ENCODE measurements at regions not wholly inside any gene's neighbourhood (a gene's known extent, or its start where the extent isn't known, plus 50 kb on each side); places are given as distances from the start of the nearest gene placed in this dataset.

DNA sequence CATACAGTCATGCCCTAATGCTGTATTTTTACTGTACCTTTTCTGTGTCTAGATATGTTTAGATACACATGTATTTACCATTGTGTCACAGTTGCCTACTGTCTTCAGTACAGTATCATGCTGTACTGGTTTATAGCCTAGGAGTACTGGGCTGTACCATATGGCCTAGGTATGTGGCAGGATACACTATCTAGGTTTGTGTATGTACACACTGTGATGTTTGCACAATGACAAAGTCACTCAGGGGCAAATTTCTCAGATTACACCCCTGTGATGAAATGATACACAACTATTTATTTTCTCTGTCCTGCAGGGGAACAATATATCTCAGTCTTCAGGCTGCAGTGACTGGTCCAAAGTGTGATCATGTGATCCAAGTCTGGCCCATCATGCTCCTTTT lies 1076.1 kb downstream of the VRK1 start:
- in situ Hi-C loops (cut with HindIII; ENCODE audit: low sequenced_read_pairs), result no loop called here

DNA sequence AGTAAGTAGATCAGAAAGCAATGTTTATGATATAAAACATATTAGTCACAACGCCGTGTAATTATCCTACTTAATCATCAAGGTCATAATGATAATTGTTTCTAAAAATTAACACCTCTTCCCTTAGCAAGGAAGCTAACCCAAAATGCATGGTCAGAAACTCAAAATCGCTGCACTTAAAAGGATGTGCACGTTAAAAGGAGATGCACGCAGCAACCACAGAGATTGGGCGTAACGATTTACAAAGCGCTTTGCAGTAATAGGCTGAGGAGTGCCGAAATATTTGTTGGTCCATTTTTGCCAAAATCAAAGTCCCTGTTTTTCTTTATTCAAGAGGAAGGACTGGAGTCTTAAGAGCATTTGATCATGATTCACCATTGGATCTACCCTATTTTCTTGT lies 1077.2 kb downstream of the VRK1 start:
- in situ Hi-C loops (cut with HindIII; ENCODE audit: low sequenced_read_pairs), result no loop called here

DNA sequence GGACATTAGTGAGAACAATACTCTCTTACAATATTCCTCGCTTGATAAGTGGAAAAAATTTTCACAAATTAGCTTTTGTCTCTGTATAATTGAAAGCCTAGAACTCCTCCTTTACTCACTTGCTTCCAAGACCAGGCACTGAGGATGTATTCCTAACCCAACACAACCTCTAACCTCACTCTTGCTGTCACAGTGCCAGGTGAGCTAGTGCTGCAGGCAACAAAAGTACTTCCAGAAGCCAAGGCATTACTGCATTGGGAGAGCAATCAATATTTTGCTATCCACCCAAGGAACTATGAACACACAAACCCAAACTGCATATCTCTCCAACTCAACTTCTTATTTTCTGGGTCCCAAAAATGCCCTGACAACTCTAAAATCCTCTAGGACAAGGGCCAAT lies 1081.0 kb downstream of the VRK1 start:
- in situ Hi-C loops (cut with HindIII; ENCODE audit: low sequenced_read_pairs), result no loop called here

DNA sequence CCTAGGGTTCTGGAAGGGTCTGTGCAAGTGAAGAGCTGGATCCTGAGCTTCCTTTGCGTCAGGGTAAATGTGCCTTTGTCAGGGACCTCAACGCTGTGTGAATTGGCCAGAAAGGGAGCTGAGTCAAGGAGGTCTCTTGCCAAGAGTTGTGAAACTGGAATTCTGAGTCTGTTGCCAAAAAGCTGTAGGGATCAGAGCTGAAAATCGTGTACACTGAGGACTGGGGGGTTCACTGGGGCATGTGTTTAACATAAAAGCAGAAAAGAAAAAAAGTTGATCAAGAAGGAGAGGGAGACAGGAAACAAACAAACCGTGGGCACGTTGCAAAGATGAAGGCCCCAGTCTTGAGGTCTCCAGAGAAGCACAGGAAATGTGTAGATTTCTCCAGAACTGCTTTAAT lies 1081.5 kb downstream of the VRK1 start:
- in situ Hi-C loops (cut with HindIII; ENCODE audit: low sequenced_read_pairs), result no loop called here

DNA sequence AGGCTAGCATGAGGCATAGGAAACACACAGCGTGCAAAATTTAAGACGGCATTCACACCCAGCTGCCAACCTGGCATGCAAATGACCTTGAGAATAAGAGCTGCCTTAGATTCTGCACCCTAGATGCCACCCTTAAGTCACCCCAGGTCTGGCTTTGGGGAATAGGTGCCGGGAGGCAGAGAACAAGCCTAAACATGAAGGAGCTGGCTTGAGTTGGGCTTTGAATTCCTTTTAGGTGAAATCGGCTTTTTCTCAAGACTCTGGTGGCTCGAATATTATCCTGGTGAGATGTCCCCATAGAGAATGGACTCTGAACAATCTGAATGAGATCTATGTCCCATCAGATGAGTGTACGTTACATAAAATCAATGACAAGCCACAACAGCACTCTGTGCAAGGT lies 1090.5 kb downstream of the VRK1 start:
- in situ Hi-C loops (cut with HindIII; ENCODE audit: low sequenced_read_pairs), result no loop called here

DNA sequence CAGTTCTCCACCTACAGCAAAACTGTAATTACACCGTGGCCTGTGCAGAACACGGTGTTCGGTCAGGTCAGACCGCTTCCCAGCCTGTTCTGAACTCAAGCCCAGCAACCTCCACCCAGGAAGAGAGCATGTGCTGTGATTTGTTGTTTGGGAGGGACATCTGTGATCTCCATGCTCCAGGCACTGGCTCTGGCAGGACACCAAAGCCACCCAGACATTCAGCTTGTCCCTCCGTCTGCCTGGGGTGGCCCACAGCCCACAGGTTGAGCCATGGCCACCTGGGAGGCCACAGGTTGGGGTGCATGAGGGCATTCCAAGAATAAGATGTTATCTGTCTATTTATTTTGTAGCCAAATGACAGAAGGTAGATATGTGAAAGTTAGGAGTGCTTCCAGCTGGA lies 1091.1 kb downstream of the VRK1 start:
- in situ Hi-C loops (cut with HindIII; ENCODE audit: low sequenced_read_pairs), result no loop called here

DNA sequence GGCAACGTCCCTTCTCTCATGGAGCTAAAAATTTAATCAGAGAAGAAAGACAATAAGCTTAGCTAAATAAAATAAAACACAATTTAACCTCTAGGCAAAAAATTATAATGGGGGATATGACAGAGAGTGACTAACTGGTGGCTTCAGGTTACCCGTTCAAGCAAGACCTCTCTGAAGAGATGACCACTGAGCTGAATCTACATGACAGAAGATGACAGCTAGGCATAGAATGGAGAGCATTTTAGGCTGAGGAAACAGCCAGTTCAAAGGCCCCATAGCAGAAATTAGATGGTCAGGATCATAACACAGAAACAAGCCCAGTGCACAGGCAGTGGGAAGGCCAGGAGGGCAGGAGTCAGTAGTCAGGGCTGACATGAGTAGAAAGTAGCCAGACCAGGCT lies 1094.3 kb downstream of the VRK1 start:
- in situ Hi-C loops (cut with HindIII; ENCODE audit: low sequenced_read_pairs), result no loop called here

DNA sequence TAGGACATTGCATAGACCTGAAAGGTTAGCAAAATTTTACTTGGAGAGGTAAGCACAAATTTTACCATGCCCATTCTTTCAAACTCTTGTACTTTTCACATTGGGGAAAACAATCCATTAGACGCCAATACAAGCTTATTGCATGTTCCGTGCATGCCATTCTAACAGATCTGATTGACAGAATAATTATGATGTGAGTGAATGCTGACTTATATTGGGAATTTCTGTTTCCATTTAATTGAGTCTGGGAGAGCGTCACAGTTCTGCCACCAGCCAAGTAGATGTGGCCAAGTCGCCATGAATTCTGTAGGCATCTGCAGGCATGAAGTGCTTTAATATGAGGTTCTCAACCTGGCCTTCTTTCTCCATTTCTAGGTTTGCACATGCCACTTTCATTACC lies 1097.4 kb downstream of the VRK1 start:
- in situ Hi-C loops (cut with HindIII; ENCODE audit: low sequenced_read_pairs), result no loop called here

DNA sequence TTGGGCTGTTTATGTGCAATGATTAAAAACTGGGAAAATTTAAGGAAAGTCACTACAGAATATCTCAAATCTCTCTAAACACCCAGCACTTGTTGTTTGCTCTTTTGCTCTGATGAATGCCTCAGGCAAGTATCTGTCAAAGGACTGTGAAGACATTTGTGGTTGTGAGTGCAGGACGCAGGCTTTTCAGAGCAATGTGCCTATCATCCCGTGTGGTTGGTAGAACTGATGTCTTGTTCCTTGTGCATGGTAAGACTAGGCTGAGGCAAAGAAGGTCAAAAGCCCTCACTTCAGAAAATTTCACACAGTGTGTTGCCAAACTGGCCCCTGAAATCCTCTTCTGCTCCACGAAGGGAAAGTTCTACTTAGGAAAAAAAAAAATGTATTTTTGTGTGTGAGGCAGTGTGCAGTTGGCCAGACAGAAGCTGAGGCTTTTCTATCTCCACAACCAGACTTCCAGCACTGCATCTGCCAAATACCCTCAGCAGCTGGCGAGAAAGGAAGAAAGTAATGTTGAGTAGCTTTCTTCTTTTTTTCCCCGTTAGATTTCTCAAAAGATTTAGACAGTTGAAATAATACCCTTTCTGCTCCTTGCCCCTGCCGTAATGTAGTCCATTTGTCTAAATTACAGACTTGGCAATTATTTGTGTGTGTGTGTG lies 1103.1 kb downstream of the VRK1 start:
- in situ Hi-C loops (cut with HindIII; ENCODE audit: low sequenced_read_pairs), result no loop called here

DNA sequence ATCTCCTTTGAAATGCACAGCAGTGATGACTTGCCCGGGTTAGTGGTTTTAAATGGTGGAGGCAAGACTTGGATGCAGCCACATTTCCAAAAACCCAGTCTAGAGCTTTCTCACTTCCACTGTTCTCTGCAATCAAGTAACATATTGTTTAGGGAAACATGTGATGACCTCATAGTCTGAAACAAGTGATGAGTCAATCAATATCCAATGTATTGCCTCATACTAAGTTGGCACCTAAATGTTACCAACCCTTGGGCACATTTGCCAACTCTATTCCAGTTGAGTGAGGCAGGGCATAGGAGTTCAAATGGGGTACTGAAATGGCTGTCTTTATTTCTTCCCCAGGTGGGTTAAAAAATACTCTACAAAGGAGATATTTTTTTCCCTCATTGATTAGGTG lies 1105.4 kb downstream of the VRK1 start:
- in situ Hi-C loops (cut with HindIII; ENCODE audit: low sequenced_read_pairs), result no loop called here

DNA sequence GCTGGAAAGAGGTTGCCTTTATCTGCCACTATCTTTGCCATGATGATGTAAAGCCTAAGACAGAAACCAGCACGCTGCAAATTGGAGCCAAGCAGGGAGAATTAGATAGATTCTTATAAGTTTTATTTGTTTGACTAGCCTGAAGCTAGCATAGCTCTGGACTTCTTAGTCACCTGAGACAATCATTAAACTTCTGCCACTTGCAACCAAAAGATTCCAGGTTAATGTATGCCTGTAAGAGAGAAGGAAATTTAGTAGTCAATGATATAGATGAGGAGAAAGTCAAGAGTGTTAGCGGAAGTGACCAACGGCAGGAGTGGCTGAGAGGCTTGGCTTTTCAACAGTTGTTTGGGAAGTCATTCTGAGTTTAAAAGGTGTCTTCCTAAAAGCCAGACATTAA lies 1106.6 kb downstream of the VRK1 start:
- in situ Hi-C loops (cut with HindIII; ENCODE audit: low sequenced_read_pairs), result no loop called here

DNA sequence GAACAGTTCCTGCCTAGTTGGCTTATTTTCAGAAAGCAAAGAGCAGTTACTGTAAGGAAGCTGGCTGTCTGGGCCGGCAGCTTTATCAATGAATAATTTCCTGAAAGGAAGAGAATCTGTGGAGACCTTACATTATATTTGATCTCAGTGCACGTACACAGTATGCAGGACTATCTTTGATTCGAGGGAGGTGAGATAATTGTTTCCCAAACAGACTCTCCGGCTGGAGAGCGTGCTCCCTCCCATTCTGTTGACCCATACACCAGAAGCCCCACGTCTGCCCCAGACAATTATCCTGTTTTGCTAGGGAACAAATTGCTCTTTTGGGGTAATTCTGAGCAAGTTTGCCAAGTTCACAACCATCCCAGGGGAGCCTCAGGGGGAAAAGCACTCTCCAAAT lies 1115.0 kb downstream of the VRK1 start:
- in situ Hi-C loops (cut with HindIII; ENCODE audit: low sequenced_read_pairs), result no loop called here

DNA sequence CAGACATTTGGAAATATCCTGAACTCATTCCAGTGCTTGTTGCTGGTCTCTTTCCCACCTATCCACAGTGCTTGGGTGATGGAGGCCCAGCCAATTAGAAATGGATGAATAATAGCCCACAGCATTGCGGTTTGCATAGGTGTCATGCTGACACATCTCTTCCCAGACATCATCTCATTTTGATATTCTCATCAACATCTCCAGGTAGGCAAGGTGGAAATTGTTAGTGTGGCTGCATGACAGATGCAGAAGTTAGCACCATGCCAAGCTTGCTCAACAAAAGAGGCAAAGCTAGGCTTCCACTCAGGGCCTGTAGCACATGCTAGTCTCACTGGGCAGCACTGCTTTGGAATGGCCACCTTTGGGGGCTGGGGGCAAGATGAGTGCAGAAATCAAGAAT lies 1118.9 kb downstream of the VRK1 start:
- in situ Hi-C loops (cut with HindIII; ENCODE audit: low sequenced_read_pairs), result no loop called here

DNA sequence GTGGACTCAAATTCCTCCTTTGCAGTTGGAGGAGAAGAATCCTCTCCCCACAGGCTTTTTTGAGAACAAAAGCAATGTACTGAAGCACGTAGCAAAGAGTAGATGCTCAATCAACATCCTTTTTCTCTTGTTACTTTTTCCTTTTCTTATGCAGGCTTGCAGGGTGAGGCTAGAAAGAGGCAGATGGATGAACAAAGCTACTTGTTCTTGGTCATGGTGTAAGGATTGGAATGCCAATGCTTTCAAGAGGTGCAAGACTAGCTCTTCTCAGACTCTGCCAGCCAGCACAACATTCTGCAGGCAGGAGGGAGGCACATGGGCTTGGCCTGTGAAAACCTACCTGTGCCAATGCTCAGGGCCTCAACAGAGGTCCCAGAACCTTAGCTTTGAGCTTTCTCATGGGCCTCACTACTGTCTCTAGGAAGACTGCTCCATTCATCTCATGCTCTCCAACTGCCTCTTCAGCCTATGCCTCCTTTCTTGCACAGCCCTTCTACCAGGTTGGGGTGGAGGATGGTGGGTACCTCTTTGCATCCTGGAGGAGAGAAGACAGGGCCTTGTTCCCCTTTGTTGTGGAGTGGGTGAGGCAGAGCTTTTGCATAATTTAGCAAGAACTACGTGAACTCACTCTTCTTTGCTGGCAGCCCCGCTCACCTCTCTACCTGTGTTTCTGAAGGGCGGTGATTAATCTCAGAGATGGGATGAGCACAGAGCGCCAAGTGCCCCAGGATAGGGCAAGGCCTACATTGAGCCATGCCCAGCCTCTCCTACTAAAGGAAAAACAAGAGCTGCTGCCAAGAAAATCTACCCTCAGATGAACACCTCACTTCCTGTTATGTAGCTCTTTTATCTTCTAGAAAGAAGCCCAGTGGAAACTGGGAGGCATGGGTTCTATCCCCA lies 1119.7 kb downstream of the VRK1 start:
- in situ Hi-C loops (cut with HindIII; ENCODE audit: low sequenced_read_pairs), result no loop called here

DNA sequence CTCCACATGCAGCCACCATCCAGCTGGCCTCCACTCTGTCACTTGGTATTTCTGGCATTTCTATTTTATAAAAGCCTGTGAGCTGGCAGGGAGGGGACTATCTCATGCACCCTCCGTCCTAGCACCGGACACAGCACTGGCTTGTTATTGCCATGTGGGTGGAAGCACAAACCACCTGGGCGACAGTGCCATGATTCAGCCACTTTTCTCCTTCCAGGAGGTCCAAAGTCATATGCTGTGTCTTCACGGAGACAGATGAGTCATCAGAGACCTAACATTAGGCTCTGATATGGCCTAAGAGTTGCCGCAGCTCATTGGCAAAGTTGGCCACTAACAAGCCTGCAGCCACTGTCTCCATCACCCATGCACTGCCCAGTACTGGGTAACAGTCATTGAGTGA lies 1123.0 kb downstream of the VRK1 start:
- in situ Hi-C loops (cut with HindIII; ENCODE audit: low sequenced_read_pairs), result no loop called here

DNA sequence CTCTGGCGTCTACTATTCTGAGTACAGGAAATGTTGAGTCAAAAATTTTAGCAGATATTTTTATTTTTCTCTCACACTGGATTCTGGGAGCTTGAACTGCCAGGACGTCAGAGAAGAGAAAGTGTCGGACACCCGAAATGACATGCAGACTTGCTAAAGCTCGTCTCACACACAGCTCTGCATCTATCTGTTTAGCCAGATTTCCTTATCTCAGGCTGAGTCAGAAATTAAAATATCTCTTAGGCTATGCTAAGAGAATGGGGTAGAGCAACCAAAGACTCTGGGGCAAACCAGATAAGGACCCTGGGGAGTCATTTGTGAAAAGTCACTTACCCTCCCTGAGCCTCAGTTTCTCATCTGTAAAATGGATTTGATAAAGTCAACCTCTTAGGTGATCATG lies 1124.1 kb downstream of the VRK1 start:
- in situ Hi-C loops (cut with HindIII; ENCODE audit: low sequenced_read_pairs), result no loop called here

DNA sequence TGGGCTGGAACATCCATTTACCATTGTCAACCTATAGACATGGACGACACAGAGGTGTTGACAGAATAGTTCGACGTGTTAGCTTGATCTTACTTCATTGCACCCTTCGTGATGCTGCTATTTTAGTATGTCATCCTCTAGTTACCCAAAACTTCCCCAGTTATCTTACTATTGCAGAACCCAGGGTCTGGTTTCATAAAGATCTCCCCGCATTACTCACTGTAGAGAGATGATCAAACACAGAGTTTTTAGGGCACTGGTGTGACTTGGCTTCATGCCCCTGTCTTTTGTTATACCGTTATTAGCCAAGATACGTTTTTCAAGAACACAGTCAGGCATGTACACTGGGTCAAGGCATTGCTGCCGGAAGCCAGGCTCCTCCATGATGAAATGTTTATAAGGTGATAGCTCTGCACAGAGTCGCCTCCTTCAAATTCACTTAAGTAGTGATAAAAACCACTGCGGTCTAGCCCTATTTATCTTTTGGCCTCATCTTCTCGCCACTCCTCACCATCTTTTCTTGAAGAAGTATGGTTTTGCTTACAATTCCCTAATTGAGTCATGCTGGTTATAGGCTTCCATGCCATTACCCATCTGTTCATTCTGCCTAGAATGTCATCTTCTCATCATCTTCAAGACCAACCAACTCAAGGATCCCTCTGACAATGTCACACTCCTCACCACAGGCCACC lies 1127.9 kb downstream of the VRK1 start:
- in situ Hi-C loops (cut with HindIII; ENCODE audit: low sequenced_read_pairs), result no loop called here

DNA sequence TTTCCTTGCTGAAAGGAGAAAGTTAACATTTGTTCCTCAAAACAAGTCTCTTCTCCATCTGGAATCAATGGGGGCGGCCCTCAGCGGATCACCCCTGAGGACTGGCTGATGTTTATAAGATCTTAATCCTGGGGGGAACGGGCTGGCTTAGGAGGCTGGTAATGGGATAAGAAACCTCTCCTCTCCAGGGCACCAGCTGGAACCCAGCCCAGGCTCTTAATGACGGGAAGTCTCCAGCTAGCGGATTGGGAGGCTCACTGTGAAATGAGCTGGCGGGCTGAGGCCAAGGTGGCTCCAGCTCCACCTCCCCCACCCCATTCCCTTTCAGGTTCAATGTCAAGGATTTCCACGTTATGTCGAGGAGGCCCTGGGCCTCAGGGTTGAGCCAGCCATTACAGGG lies 1133.0 kb downstream of the VRK1 start:
- in situ Hi-C loops (cut with HindIII; ENCODE audit: low sequenced_read_pairs), result no loop called here

DNA sequence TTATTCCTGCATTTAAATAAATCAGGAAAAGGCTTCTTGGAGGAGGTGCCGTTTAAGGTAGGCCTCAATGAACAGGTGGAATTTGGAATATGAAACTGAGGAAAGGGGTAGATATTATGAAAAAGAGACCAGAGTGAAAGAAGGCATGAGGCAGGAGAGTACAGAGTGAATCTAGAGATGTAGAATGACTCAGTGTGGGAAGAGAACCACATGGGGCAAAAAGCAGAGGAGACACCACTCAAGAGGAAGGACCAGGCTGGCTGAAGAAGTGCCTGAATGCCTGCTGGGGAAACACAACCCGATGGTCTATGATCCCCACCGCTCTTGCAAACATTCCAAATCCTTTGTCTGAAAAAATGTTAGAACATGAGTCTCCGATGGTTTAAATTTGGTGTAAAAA lies 1134.1 kb downstream of the VRK1 start:
- in situ Hi-C loops (cut with HindIII; ENCODE audit: low sequenced_read_pairs), result no loop called here

DNA sequence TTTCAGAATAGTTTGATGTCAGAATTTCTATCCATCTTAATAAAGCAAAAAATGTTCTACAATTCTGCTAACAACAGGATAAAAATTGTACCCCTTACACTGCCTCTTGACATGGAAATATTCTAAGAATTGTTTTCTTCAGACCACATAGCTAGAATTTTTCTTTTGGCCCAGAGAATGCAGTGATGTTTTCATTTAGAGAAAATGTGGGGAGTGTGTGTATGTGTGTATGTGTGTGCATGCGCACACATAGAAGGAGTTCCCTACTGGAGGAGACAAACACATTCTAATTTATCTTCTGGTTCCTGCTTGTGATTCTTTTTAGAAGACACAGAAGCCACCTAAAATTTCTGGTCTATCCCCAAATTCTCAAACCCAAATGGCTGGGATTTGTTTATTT lies 1145.7 kb downstream of the VRK1 start:
- in situ Hi-C loops (cut with HindIII; ENCODE audit: low sequenced_read_pairs), result no loop called here

DNA sequence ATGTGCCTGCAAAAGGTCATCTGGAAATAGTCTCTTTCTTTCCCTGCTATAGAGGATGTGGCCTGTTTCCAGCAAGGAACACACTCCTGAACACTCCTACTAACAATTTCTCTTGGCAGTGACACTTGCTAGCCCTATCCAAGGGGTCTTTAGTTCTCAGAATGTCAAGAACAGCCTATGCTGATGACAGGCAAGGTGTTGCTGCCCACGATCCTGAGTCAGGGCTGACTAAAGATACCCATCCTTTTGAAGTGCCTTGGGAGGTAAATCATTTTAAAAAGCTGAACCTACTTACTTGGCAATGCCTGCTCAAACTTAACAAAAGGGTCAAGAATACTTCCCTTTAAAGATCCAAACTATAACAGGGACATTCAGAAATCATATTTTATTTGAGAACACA lies 1146.4 kb downstream of the VRK1 start:
- in situ Hi-C loops (cut with HindIII; ENCODE audit: low sequenced_read_pairs), result no loop called here

DNA sequence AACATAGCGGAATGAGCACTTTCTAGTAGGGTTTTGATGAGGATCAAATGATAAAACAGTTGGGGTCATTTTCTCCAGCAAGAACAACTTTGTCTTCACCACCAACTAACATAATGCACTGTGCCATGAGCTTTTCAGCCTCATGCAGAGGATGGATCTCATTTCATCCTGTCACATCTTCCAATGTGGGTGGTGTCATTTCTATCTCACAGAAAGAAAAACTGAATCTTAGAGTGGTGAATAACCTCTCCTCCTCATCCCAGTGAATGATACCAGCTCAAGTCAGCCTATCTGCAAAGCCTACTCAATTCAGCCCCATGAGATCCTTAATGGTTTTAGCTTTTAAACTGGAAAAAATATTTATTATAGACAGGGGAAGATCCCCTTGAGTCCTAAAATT lies 1147.2 kb downstream of the VRK1 start:
- in situ Hi-C loops (cut with HindIII; ENCODE audit: low sequenced_read_pairs), result no loop called here
